LNCAP (cell line): ENCODE measurements at regions not wholly inside any gene's neighbourhood (a gene's known extent, or its start where the extent isn't known, plus 50 kb on each side); places are given as distances from the start of the nearest gene placed in this dataset.

Source experiments
- CTCF ChIP-seq: fragments of 450-650 bp; IDR thresholded peaks from 2 replicates; pipeline ENCODE4 v1.5.1; 2017; ENCODE audit warnings: mild to moderate bottlenecking

- TF ChIP-seq CTCF = no peak
Measured at GRCh38 chr11:45530111-45530510, 135.3 kb downstream of the CHST1 start.

- no peak for TF ChIP-seq CTCF
Measured at GRCh38 chr11:45528435-45528834, 137.0 kb downstream of the CHST1 start.

GRCh38 chr11:45527898-45528297 is 137.5 kb downstream of the CHST1 start:
- TF ChIP-seq CTCF = no peak

- TF ChIP-seq CTCF = no peak
Measured at GRCh38 chr11:45525393-45525792, 140.0 kb downstream of the CHST1 start.

GRCh38 chr11:45523760-45524159 is 141.7 kb downstream of the CHST1 start:
- TF ChIP-seq CTCF = no peak

- no peak for TF ChIP-seq CTCF
Measured at GRCh38 chr11:45518833-45519535, 146.4 kb downstream of the CHST1 start.

GRCh38 chr11:45518141-45518832 is 147.1 kb downstream of the CHST1 start:
- TF ChIP-seq CTCF = no peak
